ENCODE measurements at regions not wholly inside any gene's neighbourhood (a gene's known extent, or its start where the extent isn't known, plus 50 kb on each side); places are given as distances from the start of the nearest gene placed in this dataset.

DNA sequence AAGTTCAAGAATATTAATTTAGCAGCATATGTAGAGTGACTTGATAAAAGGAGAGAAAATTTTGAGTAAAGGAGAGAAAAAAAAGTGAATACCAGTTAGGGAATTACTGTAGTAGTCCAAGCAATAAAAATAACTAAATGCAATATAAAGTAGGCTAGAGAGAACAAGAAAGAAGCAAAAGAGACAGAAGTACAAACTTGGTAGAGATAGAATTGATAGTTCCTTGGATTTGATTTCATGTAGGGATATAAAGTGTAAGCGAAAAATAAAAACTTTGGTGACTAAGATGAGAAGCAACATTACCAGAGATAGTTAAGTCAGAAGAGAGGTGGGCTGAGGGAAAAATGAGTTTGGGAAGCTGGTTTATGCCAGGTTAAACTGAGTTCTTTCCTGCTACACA is 252.4 kb downstream of the SEC23A start:
- no peak for DNase-seq (ENCODE audit: low read depth in 2 of 2, low spot score in 1 of 2)

DNA sequence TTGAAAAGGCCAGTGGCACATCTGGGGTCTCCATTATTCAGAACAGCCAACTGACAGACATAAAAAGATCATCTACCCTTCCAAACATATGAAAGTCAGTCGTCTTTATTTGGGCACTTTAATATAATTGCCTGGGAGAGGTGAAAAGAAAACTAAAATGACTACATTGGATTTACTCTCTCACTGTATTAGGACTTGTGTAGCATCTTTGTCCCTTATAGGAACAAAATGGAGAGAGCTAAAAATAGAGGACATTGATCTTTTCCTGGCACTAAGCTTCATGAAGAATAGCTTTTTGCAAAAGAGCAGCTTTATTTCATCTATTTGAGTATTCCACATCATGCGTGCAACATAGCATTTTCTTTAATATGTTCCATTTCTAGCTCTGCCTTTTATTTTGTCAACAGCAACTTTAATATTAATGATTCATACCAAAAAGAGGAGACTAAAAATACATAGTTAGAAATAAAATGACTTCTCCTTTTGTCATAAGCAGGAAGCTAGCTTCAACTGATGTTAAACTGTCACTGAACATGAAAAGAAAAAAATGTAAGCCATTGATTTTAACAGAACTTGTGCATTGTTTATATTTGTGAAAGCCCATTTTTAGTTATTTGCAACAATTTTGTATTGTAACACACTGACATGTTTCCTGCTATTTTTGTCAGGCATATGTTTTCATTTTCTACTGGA is 254.6 kb downstream of the SEC23A start:
- no peak for DNase-seq (ENCODE audit: low read depth in 2 of 2, low spot score in 1 of 2)

DNA sequence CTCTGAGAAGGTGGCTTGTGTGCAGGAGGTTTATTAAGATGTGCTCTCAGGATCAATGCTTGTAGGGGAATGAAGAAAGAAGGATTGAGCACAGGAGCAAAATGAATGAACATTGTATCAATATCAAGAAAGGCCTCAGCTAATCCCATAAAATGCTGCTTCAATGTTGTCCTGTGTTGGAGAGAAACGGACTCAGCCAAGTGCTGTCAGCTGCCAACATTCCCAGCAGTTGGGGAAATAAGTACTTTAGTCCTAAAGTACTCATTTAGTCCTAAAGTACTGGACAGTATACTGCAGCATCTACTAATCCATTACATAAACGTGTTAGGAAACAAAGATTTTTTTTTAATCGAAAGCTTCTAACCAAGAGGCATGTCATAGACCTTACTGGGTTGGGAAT is 255.9 kb downstream of the SEC23A start:
- no peak for DNase-seq (ENCODE audit: low read depth in 2 of 2, low spot score in 1 of 2)

DNA sequence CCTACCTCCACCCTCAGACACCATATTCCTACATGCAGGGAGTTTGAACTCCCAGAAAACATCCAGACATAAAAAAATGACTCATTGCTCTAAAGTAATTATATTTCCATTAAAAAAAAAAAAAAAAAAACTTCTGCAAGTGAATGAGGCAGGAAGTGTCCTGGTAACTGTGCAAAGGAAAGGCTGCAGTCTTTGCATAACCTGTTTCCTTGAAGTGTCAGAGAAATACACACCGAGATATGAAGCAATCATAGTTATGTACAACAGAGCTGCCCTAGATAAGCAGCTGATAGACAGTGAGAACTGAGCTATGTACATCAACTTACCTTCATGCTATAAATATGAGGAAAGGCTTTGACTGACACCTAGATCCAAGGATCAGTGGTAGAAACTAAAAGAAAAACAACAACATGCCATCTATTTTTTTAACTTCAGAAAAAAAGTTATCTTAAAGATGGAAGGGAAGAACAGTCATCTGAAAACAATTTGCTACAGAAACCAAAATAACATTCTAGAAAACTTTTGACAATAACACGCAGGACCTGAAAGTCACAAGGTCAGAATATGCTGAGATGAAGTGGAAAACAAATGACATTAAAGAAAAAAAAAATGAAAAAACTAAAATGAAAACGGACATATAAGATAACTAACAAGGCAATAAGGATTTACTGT is 263.2 kb downstream of the SEC23A start:
- no peak for DNase-seq (ENCODE audit: low read depth in 2 of 2, low spot score in 1 of 2)

DNA sequence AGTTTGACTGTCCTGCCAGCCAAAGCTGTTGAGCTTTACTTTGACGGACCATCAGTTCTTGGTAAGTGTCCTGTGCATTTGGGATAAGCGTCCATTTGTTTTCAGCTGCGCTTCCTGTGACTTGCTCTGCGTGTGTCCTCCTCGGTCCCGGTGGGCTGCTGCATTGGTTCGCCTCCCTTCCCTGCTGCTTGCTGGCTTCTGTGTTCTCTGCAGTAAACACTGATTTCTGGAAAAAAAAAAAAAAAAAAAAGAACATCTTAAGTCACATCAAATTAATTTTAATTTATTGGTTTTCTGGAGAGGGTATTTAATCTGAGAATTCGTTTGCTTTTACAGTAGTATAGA is 264.1 kb downstream of the SEC23A start:
- no peak for DNase-seq (ENCODE audit: low read depth in 2 of 2, low spot score in 1 of 2)

DNA sequence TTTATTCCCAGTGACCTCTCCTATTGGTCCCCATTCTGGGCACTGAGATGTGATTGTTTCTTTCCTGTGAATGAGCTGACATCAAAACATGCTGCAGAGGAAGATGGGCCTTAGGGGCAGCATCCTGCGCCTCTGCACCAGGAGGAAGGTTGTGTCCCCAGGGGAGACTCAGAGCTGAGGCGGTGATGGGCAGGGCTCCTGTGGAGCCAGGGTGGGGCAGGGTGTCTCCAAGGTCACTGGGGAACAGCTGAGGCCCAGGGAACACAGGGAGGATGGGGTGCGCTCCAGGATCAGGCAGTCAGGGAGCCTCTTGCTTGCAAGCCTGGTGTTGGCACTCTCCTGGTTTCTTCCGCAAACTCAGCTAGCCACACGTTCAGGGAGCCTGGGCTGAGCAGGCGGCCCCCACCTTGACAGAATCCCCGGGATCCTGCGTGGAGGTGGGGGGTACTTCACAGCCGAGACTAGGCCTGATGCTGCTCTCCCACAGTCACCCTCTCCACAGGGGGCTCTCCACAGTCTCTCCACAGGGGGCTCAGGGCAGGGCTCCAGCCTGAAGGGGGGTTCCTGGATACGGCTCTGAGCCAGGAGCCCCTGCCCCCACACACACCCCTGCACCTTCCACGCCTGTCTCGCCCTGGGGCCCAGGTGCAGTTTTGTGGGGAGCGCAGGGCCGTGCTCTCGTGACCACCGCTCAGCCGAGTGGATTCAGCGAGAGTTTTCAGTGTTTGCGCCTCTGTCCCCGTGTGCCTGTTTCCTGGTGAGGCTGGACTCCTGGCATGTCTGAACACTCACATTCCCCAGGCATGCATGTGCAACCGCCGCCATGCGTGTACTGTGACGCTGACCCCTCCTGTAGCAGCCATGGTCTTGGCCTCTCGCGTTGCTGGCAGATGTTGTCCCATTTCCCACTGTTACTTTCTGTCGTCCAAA is 264.7 kb downstream of the SEC23A start:
- DNase-seq (ENCODE audit: low read depth in 2 of 2, low spot score in 1 of 2): no peak

DNA sequence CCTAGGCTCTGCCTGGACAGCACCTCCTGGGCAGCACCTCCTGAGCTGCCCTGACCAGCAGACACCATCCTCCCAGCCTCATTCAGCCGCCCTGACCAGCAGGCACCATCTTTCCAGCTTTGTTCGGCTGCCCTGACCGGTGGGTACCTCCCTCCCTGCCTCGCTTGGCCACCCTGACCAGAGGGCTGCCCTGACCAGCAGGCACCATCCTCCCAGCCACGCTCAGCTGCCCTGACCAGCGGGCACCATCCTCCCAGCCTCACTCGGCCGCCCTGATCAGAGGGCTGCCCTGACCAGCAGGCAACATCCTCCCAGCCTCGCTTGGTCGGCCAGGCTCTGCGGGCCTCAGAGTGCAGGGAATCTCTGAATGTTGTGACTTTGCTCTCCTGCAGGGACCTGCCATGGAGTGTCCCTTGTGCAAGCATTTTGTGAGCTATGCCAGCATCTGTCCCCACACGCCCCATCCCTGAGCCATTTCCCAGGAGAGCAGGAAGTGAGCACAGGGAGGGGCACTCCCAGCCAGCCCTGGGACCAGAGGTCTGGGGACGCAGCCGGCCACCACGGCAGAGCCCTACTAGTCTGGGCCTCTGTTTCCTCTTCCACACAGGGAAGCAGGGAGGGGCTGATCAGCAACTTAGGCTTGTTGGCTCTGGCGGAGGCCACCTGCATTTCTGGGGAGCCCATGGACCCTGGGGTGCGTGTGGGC is 265.5 kb downstream of the SEC23A start:
- DNase-seq (ENCODE audit: low read depth in 2 of 2, low spot score in 1 of 2): no peak

DNA sequence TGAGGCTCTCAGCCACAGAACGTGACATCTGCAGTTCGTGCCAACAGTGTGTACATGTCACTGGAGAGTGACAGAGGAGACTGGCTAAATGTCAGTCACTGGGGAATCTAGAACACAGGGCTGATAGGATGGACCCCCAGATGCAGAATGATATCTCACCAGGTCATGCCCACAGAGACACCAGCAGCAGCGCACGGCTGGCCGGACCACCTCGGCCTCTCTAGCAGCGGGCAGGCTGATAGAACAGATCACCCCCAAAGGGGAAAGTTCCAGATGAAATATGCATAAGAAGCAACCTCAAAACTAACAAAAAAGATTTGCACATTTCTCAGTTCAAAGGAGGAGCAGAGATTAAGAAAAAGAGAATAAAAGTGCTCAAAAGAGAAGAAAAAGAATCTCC is 266.5 kb downstream of the SEC23A start:
- DNase-seq (ENCODE audit: low read depth in 2 of 2, low spot score in 1 of 2): no peak

DNA sequence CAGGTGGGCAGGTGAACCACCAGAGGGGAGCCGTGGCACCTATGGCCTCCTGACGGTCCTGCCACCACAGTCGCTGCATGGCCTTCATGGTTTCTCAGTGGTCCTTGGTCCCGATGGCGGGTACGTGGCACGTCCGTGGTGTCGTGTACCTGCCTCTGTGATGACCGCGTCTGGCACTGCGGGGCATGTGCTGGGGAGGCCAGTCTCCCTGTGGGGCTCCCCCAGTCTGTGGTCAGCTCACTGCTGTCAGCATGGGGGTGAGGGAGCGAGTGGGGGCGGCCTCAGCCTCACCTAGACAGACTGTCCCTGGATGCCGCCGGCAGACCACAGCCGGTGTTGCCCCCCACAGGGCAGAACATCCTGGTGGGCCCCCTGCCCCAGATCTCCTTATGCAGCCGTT is 267.2 kb downstream of the SEC23A start:
- DNase-seq (ENCODE audit: low read depth in 2 of 2, low spot score in 1 of 2): no peak

DNA sequence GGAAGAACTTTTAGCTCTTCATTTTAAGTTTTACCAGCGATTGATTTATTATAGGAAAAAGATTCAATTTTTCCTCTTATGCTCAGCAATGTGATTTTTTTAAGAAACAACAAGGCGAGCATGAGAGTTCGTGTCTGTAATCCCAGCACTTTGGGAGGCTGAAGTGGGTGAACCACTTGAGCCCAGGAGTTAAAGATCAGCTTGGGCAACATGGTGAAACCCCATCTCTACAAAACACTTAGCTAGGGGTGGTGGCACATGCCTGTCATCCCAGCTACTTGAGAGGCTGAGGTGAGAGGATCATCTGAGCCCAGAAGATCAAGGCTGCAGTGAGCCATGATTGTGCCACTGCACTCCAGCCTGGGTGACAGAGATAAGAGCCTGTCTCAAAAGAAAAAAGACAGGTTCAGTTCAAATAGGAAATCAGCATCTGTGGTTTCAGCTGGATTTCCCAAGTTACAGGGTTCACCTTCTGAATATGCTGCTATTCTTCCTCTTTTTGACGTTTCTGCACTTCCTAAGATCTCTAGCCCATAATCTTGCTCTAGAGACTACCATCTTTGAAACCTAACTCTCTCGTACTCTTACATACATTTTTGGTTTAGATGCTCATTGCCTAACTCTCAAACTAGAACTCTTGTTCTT is 274.7 kb downstream of the SEC23A start:
- no peak for DNase-seq (ENCODE audit: low read depth in 2 of 2, low spot score in 1 of 2)

DNA sequence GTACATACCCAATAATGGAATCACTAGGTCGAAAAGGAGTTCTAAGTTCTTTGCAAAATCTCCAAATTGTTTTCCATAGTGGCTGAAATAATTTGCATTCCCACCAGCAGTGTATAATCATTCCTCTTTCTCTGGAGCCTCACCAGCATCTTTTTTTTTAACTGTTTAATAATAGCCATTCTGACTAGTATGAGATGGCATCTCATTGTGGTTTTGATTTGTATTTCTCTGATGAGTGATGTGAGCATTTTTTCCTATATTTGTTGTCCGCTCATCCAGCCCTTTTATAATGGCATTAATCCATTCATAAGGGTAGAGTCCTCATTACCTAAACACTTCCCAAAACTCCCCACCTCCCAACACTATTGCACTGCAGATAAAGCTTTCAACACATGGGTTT is 278.3 kb downstream of the SEC23A start:
- no peak for DNase-seq (ENCODE audit: low read depth in 2 of 2, low spot score in 1 of 2)

DNA sequence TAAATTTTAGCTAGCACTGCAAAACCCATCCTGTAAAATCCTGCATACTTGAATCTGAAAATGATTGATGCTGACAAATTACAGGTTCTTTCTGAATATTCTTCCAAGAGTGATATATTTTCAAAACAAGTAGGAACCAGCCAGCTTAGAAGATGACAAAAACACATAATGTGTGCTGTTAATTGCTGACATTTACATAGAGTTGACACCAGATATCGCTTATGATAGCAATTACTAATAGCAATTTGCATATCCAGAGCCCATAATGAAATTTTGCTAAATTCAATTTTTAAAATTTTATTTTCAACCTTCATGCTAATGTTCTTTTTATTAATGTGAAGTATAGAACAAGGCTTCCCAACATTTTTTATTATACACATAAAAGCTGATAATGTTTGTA is 284.5 kb downstream of the SEC23A start:
- no peak for DNase-seq (ENCODE audit: low read depth in 2 of 2, low spot score in 1 of 2)

DNA sequence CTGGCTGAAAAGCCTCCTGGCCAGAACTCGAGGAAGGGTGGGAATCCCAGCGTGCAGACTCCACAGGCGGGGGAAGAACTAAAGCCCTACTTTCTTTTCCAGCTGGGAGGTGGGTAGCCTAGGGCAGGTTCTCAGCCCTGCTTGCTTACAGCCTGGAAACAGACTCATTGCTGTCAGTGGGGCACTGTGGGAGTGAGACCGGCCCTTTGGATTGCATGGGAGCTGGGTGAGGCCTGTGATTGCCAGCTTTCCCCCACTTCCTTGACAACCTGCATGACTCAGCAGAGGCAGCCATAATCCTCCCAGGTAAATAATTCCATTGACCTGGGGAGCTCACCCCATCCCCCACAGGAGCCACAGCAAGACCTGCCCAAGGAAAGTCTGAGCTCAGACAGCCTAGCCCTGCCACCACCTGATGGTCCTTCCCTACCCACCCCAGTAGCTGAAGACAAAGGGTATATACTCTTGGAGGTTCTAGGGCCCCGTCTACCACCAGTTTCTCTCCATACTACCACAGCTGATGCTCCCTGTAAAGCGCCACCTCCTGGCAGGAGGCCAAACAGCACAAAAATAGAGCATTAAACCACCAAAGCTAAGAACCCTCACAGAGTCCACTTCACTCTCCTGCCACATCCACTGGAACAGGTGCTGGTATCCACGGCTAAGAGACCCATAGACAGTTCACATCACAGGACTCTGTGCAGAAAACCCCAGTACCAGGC is 294.1 kb downstream of the SEC23A start:
- DNase-seq (ENCODE audit: low read depth in 2 of 2, low spot score in 1 of 2): no peak

DNA sequence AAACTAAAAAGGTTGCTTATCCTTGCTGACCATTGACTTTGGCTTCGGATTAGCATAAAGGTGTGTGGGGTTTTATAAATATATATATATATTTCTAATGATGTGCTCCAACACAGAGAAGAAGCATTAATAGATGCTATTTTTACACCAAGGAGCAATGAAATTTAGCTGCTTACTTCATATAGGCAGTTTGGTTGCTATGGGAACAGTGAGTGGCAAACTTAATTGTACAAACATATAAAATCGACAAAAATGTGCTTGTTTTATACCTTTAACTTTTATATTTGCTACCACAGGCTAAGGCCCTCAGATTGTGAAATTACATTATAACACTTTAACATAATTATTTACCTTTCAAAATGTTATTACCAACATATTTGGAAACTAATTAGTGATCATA is 303.4 kb downstream of the SEC23A start:
- no peak for DNase-seq (ENCODE audit: low read depth in 2 of 2, low spot score in 1 of 2)

DNA sequence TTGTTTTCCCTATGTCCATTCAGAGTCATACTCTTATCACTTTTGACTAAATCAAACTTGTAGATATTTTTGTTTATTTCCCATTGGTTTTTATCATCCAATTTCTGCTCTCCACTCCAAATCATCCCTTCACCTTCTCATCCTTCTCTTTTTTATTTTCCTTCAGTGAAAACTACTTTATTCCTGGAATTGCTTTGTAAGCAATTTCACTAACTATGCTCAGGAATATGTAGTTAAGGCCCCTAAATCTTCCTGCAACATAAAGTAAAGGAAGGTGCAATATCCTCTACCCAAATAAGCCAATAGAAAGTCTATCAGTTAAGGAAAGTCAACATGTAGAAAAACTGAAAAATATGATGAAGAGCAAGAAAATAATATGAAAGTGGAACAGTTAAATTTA is 308.4 kb downstream of the SEC23A start:
- no peak for DNase-seq (ENCODE audit: low read depth in 2 of 2, low spot score in 1 of 2)

DNA sequence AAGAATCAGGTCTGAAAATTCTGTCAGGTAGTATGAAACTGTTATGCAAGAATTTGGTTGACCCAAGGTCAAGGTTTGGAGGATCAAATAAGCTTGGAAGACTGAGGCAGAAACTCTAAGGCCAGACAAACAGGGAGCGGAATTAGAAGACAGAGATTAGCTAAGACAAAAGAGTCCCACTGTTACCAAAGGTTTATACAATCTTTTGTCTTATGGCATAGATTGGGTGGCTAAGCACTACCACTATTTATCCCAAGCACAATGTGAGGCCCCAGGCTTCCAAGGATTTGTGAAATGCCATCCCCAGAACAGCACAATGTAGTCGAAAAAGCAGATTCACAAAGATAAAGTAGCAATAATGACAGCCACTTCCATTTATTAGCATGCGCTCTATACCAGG is 311.2 kb downstream of the SEC23A start:
- no peak for DNase-seq (ENCODE audit: low read depth in 2 of 2, low spot score in 1 of 2)

DNA sequence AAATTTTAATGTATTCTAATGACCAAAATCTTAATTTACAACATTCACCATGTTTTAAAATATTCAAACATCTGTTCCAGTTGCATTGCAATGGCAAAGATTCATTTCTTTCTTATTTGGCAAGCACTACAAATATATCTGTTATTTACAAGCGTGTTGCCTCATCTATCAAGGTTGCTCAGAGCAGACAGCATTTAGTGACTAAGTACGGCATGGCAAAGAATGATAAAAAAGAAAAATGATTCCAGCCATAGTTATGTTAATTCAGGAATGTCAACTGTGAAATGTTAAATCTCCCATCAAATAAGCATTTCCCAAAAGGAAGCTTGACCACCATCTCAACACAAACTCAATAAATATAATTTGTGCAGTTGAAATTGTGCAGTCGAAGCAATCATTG is 312.1 kb downstream of the SEC23A start:
- no peak for DNase-seq (ENCODE audit: low read depth in 2 of 2, low spot score in 1 of 2)

DNA sequence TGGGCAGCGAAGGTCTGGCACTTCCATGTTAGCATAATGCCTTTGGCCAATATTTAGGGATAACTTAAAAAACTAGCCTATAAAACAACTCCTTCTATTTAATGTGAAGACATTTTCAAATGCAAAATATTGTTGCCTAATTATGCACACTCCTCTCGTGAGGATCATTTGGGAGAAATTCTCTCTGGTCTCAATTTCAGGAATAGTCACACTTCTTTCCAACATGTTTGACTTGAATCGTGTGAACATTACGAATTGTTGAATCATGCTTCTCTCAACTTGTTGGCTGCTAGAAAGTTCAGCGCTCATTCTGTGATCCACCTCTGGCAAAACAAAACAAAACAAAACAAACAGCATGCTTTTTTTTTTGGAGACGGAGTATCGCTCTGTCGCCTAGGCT is 313.2 kb downstream of the SEC23A start:
- DNase-seq (ENCODE audit: low read depth in 2 of 2, low spot score in 1 of 2): no peak

DNA sequence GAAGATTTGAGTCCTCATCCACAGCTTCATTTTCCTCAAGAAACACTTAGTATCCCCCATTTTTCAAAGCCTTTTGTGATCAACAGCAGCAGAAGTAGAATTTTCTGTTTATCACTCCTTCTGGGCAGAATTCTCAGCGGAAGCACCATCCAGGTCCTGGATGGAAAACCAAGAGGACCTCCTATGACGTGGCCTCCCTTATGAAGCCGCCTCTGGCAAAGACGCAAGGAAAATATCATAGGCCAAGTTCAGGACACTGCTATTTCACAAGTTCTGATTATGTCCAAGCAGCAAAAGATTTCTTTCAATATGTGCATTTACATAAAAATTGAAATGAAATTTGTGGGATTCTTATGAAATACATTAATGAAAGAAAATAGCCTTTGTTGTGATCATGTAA is 315.0 kb downstream of the SEC23A start:
- DNase-seq (ENCODE audit: low read depth in 2 of 2, low spot score in 1 of 2): no peak

DNA sequence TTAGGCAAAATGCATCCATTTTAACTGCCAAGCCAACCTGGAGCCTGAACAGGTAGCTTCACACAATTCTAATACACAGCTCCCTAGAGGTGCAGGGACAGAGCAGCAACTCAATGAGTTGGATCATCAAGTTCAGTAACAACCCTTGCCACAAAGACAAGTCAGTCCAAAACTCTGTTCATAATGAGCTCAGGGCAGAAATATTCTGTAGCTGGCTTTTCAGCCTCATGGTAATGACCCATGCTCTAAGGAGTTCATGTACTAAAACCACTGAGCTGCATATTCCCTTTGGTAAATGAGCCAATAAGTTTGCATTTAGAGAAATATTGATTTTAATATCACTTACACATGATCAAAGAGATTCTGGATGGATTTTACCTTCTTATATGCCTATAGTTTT is 316.1 kb downstream of the SEC23A start:
- DNase-seq (ENCODE audit: low read depth in 2 of 2, low spot score in 1 of 2): no peak
